SKM-1 (cell line): ENCODE measurements at regions not wholly inside any gene's neighbourhood (a gene's known extent, or its start where the extent isn't known, plus 50 kb on each side); places are given as distances from the start of the nearest gene placed in this dataset.

Source experiments
- DNase-seq: peaks from one replicate; lab custom pipeline; 2025; ENCODE audit not compliant: unreplicated experiment; lab: John Stamatoyannopoulos, UW

- no peak for DNase-seq
These were observed 501.7 kb downstream of the INSC start for GRCh38 chr11:15616130-15617105.

GRCh38 chr11:15617126-15617525, 502.4 kb downstream of the INSC start:
- no peak for DNase-seq

GRCh38 chr11:15618583-15619032, 503.9 kb downstream of the INSC start:
- DNase-seq = no peak

GRCh38 chr11:15621565-15621964, 506.8 kb downstream of the INSC start:
- DNase-seq = no peak

- DNase-seq = no peak
These were observed 507.6 kb downstream of the INSC start for GRCh38 chr11:15622231-15622890.

DNA sequence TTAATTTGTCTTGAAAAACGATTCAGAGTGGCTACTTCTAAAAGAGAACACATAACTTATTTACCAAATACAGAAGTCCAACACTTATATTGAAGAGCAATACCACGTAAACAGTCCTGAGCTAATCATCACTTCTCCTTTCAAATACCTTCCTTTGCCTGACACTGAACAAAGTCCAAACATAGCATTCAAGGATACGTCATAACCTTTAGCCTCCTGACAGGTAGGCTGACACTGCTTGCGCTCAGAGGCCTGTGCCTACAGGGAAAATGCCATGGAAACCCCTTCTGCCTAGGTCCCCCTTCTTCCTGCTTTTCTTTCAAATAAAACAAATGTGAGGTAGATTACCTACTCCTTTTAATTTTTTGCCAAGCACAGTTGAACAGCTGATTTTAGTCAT, 510.0 kb downstream of the INSC start:
- DNase-seq = no peak

DNA sequence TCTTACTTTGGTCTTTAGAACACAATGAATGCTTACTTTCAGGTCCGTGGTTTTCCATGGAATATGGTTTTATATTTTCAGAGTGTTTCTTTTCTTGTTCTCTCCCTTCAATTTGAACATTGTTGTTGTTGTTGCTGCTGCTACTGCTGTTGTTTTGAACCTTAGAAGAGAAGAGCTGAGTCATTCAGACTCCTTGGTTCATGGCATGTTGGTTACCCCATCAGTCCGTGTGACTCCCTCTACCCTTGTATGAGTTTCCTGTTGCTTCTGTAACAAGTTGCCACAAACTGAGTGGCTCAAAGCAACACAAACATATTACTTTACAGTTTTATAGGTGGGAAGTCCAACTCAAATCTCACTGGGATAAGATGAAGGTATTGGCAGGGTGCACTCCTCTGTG, 511.0 kb downstream of the INSC start:
- no peak for DNase-seq

- DNase-seq = no peak
These were observed 512.8 kb downstream of the INSC start for GRCh38 chr11:15627560-15627959.

DNA sequence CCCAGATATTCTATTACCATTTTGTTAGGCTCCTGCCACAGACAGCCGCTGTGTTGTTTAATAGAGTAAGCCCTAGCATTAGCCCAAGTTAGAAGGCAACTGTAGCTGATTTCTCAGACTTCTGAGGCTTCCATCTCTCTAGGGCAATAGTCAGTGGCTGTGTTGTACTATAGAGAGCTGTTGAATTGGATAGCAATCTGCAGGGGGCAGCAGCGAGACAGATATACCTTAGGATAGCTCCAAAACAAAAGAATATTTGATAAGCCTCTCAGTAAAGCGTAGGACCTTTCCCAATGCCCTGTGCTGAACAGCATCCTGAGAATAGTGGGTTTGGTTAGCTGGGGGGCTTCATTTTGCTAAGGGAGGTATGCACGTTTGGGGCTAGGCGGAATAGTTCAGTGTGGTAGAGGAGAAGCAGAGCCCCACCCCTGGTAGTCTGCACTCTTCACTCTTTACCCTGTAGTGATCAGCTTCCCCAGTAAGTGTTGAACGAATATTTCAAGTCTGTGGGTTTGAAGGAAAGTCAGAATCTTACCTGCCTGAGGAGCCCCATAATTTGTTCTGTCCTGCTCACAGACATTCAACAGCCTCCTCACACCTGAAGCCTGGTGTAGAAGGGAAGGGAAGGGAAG, 515.1 kb downstream of the INSC start:
- DNase-seq = peak; percentile 2

- DNase-seq = no peak
These were observed 516.2 kb downstream of the INSC start for GRCh38 chr11:15630896-15631295.

- DNase-seq = no peak
These were observed 520.8 kb downstream of the INSC start for GRCh38 chr11:15635521-15635920.

GRCh38 chr11:15636521-15637089, 521.9 kb downstream of the INSC start:
- peak; percentile 59 for DNase-seq

GRCh38 chr11:15638386-15638787, 523.7 kb downstream of the INSC start:
- no peak for DNase-seq

DNA sequence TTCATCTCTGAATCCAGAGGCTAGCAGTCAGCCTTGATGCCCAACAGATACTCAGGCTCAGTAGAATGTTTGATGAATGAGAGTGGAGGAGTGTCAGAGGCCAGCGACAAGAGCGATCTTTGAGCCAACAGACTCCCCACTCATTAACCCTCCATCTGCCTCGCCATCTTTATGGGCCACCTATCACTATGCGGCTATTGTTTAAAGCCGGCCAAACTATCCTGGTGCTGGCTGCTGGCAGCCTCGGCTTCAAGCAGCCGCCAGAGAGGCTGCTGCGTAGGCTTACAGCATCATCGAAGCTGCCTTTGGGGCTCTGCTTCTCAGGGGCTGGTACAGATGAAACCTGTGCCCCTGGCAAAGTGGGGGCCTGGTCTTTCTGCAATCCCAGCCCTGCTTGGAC, 525.6 kb downstream of the INSC start:
- no peak for DNase-seq

- DNase-seq = no peak
These were observed 526.7 kb downstream of the INSC start for GRCh38 chr11:15641271-15642045.

DNA sequence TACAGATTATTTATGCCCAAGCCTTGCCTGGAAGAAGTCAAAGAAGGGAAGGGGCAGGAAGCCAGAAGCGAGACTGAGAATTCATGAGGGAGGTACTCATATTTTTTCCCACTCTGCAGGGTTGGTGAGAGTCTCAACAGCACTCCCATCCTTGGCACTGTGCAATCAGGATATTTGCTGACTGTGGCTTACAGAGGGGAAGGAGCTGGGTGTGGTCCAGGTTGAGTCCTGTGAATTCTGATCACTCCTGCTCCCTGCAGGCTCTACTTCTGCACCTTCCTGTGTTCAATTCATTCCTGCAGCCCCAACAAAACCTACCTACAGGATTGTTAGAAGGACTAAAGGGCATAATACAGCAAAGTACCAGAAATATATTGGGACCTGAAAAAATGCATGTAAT, 530.5 kb downstream of the INSC start:
- DNase-seq = no peak

DNA sequence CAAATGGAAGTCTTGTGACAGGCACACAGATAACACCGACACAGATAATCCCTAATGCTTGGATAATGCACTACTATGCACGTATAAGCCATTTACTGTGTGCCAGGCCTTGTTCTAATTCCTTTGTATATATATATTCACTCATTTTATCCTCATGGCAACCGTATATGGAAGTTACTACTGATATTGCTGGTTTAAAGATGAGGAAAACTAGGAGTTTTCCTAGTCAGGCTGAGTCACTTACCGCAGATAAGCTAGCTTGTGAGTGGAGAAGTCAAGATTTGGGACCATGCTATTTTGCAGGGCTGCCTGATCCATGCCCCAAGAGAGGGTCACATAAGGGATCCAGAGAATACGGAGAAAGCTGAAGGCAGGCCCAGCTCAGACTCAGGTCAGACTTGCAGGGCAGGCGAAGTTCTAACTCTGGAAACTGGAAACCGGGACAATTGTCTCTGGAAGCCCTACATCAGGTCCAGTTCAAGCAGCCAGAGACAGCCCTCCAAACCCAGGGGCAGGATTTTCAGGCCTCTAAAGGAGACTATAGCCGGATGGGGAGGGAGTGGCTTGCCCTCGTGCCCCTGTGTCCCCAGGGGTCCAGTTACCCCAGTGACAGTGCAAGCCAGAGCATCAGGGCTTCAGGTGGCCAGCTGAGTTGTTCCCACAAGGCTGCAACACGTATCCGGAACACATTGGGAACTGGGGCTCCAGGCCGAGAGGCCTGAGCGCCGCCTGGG, 534.8 kb downstream of the INSC start:
- no peak for DNase-seq

DNA sequence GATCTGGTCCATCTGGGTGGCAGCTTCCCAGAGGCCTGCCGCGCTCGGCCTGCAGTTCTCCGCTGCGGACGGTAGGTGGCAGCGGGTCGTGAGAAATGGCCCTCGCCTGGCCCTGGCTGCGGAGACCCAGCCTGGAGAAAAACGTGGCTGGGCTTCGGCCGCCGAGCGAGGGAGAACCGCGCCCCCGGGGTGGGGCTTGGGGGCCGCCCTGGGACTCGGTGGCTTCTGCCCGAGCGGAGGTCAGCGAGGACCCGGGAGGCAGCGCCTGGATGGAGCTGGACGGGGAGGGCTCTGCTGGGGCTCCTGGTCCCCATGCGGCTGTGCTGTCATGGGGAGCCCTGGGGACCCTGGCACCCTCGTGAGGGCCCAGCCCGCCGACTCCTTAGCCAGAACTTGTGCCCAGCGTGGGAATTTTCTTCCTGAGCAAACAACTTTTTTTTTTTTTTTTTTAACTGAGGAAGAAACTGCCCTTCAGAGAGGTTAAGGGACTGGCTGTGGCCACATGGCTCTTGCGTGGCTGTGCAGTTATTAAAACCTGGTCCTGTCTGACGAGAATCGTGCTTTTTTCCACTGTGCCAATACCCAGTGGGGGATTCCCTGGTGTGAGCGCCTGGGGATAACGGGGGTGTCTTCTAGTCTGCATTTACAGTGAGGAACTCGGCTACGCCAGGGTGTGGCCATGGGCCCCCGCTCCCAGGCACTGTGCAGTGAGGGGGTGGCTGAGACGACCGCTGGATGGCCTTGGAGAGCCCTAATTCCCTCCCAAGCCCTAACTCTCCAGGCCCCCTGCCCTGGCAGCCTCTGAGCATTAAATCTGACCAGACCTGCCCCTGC, 535.6 kb downstream of the INSC start:
- DNase-seq = peak; percentile 34

GRCh38 chr11:15651033-15651432, 536.3 kb downstream of the INSC start:
- no peak for DNase-seq
